GM19328 (cell line): ENCODE measurements at regions not wholly inside any gene's neighbourhood (a gene's known extent, or its start where the extent isn't known, plus 50 kb on each side); places are given as distances from the start of the nearest gene placed in this dataset.

ENCODE experiments used
- ATAC-seq: cut with Tn5 transposase; IDR thresholded peaks from one replicate; pipeline ENCODE4 v1.9.1; 2021; ENCODE audit warnings: mild to moderate bottlenecking, moderate library complexity; ENCODE audit not compliant: unreplicated experiment

- ATAC-seq = no peak
Observed at GRCh38 chr2:129681788-129682187, 297.7 kb upstream of the RAB6C start.

GRCh38 chr2:129689653-129690448 is 289.6 kb upstream of the RAB6C start:
- ATAC-seq = no peak

- no peak for ATAC-seq
Observed at GRCh38 chr2:129695496-129695895, 284.0 kb upstream of the RAB6C start.

- no peak for ATAC-seq
Observed at GRCh38 chr2:129698593-129698992, 280.9 kb upstream of the RAB6C start.

- no peak for ATAC-seq
Observed at GRCh38 chr2:129699781-129700573, 279.5 kb upstream of the RAB6C start.

- no peak for ATAC-seq
Observed at GRCh38 chr2:129702416-129703176, 276.9 kb upstream of the RAB6C start.

- no peak for ATAC-seq
Observed at GRCh38 chr2:129705085-129705484, 274.4 kb upstream of the RAB6C start.

- no peak for ATAC-seq
Observed at GRCh38 chr2:129707800-129708199, 271.7 kb upstream of the RAB6C start.

GRCh38 chr2:129708221-129708967 is 271.1 kb upstream of the RAB6C start:
- no peak for ATAC-seq

GRCh38 chr2:129709001-129709955 is 270.2 kb upstream of the RAB6C start:
- no peak for ATAC-seq

- ATAC-seq = no peak
Observed at GRCh38 chr2:129709956-129710598, 269.4 kb upstream of the RAB6C start.

GRCh38 chr2:129710670-129711495 is 268.6 kb upstream of the RAB6C start:
- ATAC-seq = no peak

GRCh38 chr2:129711816-129712675 is 267.4 kb upstream of the RAB6C start:
- no peak for ATAC-seq

GRCh38 chr2:129712676-129712985 is 266.8 kb upstream of the RAB6C start:
- no peak for ATAC-seq

GRCh38 chr2:129713337-129713736 is 266.1 kb upstream of the RAB6C start:
- no peak for ATAC-seq

GRCh38 chr2:129716781-129717559 is 262.5 kb upstream of the RAB6C start:
- ATAC-seq = no peak
